Panc1 (cell line): ENCODE measurements at regions not wholly inside any gene's neighbourhood (a gene's known extent, or its start where the extent isn't known, plus 50 kb on each side); places are given as distances from the start of the nearest gene placed in this dataset.
A peak's percentile ranks its signal among the peaks of the same experiment; 100 is the strongest.

ENCODE experiments used
- ATAC-seq: fragments of 200-7000 bp; cut with Tn5 transposase; 2 replicates; pipeline ENCODE4 v1.9.1; 2020; ENCODE audit warnings: mild to moderate bottlenecking, moderate library complexity
- BruUV-seq: library from RNA; stranded (reverse); fragments of 400-500 nt; replicated peaks from 2 replicates; lab custom pipeline; 2021; lab: Mats Ljungman, UMichigan
- CTCF ChIA-PET: fragments of 300-600 bp; sonication (Branson Sonifier 250); formaldehyde crosslinking; loops from one replicate; lab custom pipeline; 2022; ENCODE audit warnings: antibody characterized with exemption; lab: Charles Lee
- POLR2A ChIA-PET: fragments of 300-600 bp; sonication (Branson Sonifier 250); formaldehyde crosslinking; loops from one replicate; lab custom pipeline; 2022; ENCODE audit warnings: antibody characterized with exemption; lab: Charles Lee
- DNase-seq: peaks from one replicate; pipeline ENCODE4 v3.0.0-alpha.2; 2010; ENCODE audit warnings: low read depth, low spot score
- H3K27ac ChIP-seq: 2 replicates; pipeline ENCODE4 v1.5.1; 2011; ENCODE audit warnings: mild to moderate bottlenecking, low read length, inconsistent platforms
- H3K27me3 ChIP-seq: fragments of 200-500 bp; sonication (Bioruptor generic); 2 replicates; pipeline ENCODE4 v1.6.0; 2014; ENCODE audit warnings: low read length, inconsistent platforms; ENCODE audit not compliant: control insufficient read depth, insufficient read depth
- H3K36me3 ChIP-seq: fragments of 200-500 bp; sonication (Bioruptor generic); 2 replicates; pipeline ENCODE4 v1.5.1; 2014; ENCODE audit warnings: inconsistent platforms, mild to moderate bottlenecking, low read length, moderate library complexity; ENCODE audit not compliant: control insufficient read depth, insufficient read depth
- H3K4me1 ChIP-seq: 2 replicates; pipeline ENCODE4 v1.5.1; 2011; ENCODE audit warnings: inconsistent platforms, mild to moderate bottlenecking, low read length, moderate library complexity; ENCODE audit not compliant: control insufficient read depth, insufficient read depth
- H3K4me3 ChIP-seq, 2 experiments: 2 replicates each; pipeline ENCODE4 v1.5.1; 2011 to 2012; ENCODE audit warnings: low read depth in 2 of 2, low read length in 2 of 2, mild to moderate bottlenecking in 2 of 2, inconsistent platforms in 1 of 2, moderate library complexity in 1 of 2
- H3K9me3 ChIP-seq: fragments of 200-500 bp; sonication (Bioruptor generic); 2 replicates; pipeline ENCODE4 v1.5.1; 2014; ENCODE audit warnings: low read depth, mild to moderate bottlenecking, inconsistent platforms, low read length, moderate library complexity; ENCODE audit not compliant: control insufficient read depth, insufficient read depth
- POLR2AphosphoS5 ChIP-seq: IDR thresholded peaks from 2 replicates; pipeline ENCODE4 v1.6.1; 2012; ENCODE audit warnings: mild to moderate bottlenecking, low read depth, low read length, moderate library complexity
- SIN3A ChIP-seq: IDR thresholded peaks from 2 replicates; pipeline ENCODE4 v1.6.1; 2012; ENCODE audit warnings: low read depth, mild to moderate bottlenecking, low read length, moderate library complexity, borderline replicate concordance; ENCODE audit not compliant: insufficient read depth
- TCF7L2 ChIP-seq: IDR thresholded peaks from 2 replicates; pipeline ENCODE4 v1.6.1; 2011; ENCODE audit warnings: mild to moderate bottlenecking, low read depth, low read length, inconsistent platforms
- in situ Hi-C: cut with HindIII; loops from 2 replicates; pipeline ENCODE4 v1.10.0; 2016; ENCODE audit warnings: low sequenced_read_pairs, low pct_unique_long_range_greater_than_20kb
- intact Hi-C: fragments of 100-400 bp; cut with micrococcal nuclease; formaldehyde crosslinking; loops from one replicate; pipeline ENCODE4 v1.10.0; 2022; ENCODE audit not compliant: unreplicated experiment
- TF ChIP-seq, protein P1 (sequence below): fragments of 450-650 bp; IDR thresholded peaks from 2 replicates; pipeline ENCODE4 v1.5.1; 2017; ENCODE audit warnings: mild to moderate bottlenecking
- TF ChIP-seq, protein P2 (sequence below), 2 experiments: IDR thresholded peaks; 2 replicates each; pipeline ENCODE4 v1.6.1; 2011 to 2012; ENCODE audit warnings: low read depth in 2 of 2, control low read depth in 1 of 2, low read length in 1 of 2, mild to moderate bottlenecking in 1 of 2, moderate library complexity in 1 of 2; ENCODE audit not compliant: insufficient read depth in 1 of 2

DNA sequence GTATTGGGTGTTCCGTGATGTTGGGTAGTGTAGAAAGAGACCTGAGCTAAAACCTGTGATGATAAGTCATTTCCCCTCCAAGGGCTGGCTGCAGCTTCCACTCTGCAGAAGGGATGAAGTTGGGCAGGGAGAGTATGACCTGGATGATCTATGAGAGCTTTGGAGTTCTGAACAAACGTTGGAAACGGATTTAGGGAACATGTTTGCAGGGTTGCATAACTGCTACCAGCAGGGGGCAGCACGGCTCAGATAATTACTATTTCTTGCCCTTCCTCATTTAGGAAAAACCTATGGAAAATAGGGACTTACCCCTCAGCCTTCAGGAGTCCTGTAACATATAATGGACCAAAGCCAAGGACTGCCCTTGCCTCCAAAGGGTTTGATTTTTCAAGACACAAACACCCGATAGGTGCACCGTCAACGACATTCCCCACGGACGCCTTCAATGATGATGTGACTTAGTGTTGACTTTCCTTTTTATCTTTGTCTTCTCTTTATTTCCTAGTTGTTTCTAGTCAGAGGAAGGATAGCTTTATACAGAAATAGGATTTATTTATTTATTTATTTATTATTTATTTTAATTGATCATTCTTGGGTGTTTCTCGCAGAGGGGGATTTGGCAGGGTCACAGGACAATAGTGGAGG, 164.9 kb upstream of the SASH1 start:
- in situ Hi-C loops = no loop called here
- no TSS peak for BruUV-seq
- Histone ChIP-seq H3K27ac (no peak overlapping the region), H3K9me3 (no peaks in the 10 kb centered on the region), H3K27me3 (no peaks in the 10 kb centered on the region), H3K4me1 (no peaks in the 10 kb centered on the region), H3K4me3 (no peak overlapping the region), H3K36me3 (no peaks in the 10 kb centered on the region)
- TF ChIP-seq, protein P1, sequence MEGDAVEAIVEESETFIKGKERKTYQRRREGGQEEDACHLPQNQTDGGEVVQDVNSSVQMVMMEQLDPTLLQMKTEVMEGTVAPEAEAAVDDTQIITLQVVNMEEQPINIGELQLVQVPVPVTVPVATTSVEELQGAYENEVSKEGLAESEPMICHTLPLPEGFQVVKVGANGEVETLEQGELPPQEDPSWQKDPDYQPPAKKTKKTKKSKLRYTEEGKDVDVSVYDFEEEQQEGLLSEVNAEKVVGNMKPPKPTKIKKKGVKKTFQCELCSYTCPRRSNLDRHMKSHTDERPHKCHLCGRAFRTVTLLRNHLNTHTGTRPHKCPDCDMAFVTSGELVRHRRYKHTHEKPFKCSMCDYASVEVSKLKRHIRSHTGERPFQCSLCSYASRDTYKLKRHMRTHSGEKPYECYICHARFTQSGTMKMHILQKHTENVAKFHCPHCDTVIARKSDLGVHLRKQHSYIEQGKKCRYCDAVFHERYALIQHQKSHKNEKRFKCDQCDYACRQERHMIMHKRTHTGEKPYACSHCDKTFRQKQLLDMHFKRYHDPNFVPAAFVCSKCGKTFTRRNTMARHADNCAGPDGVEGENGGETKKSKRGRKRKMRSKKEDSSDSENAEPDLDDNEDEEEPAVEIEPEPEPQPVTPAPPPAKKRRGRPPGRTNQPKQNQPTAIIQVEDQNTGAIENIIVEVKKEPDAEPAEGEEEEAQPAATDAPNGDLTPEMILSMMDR = peak; percentile 81
- no peak for TF ChIP-seq POLR2AphosphoS5
- TF ChIP-seq SIN3A = no peak
- TF ChIP-seq, protein P2, sequence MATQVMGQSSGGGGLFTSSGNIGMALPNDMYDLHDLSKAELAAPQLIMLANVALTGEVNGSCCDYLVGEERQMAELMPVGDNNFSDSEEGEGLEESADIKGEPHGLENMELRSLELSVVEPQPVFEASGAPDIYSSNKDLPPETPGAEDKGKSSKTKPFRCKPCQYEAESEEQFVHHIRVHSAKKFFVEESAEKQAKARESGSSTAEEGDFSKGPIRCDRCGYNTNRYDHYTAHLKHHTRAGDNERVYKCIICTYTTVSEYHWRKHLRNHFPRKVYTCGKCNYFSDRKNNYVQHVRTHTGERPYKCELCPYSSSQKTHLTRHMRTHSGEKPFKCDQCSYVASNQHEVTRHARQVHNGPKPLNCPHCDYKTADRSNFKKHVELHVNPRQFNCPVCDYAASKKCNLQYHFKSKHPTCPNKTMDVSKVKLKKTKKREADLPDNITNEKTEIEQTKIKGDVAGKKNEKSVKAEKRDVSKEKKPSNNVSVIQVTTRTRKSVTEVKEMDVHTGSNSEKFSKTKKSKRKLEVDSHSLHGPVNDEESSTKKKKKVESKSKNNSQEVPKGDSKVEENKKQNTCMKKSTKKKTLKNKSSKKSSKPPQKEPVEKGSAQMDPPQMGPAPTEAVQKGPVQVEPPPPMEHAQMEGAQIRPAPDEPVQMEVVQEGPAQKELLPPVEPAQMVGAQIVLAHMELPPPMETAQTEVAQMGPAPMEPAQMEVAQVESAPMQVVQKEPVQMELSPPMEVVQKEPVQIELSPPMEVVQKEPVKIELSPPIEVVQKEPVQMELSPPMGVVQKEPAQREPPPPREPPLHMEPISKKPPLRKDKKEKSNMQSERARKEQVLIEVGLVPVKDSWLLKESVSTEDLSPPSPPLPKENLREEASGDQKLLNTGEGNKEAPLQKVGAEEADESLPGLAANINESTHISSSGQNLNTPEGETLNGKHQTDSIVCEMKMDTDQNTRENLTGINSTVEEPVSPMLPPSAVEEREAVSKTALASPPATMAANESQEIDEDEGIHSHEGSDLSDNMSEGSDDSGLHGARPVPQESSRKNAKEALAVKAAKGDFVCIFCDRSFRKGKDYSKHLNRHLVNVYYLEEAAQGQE (IDR thresholded peaks at IDR 0.05; ENCODE audit: insufficient read depth in 1 of 2, low read depth in 2 of 2, low read length in 1 of 2) = no peak
- no peak for DNase-seq
- ChIA-PET CTCF (interaction anchor here (0.9 kb wide), 1 partner anchor 286 kb away, joined by 4 read pairs; no protein-coding TSS in a partner anchor), POLR2A (no interaction called here)
- no peak for ATAC-seq
- intact Hi-C loops = loop anchor here (1.0 to 2.0 kb wide), 2 partner anchors 73 to 287 kb away; no protein-coding TSS in a partner anchor

DNA sequence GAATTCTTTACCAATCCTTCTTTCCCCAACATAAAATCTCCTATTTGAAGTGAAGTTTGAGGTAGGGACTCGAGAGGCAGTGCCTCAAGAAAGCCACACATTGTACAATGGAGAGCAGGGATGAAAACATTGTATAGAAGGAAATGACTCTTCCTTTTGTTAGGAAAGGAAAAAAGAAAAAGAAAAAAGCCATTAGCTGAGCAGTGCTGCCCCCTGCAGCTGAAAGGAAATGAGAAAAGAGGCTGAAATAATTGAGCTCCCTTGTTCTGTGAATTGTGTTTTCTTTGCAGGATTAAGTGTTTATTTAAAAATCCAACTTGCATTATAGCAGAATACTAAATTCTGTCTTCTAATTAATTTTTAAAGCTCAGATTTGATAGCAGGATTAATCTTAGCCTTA, 162.9 kb upstream of the SASH1 start:
- no peaks in the 10 kb centered on the region for H3K9me3 ChIP-seq
- H3K27ac ChIP-seq = no peak overlapping the region
- ChIA-PET POLR2A (no interaction called here), CTCF (interaction anchor here (1.2 kb wide), 1 partner anchor 16 kb away, joined by 7 read pairs; no protein-coding TSS in a partner anchor)
- ATAC-seq (no peak), DNase-seq (no peak)
- H3K36me3 ChIP-seq = no peaks in the 10 kb centered on the region
- no peaks in the 10 kb centered on the region for H3K27me3 ChIP-seq
- TF ChIP-seq POLR2AphosphoS5 (no peak), TCF7L2 (no peak), SIN3A (no peak)
- TF ChIP-seq, protein P2 (IDR thresholded peaks at IDR 0.05; ENCODE audit: insufficient read depth in 1 of 2, low read depth in 2 of 2, low read length in 1 of 2) = no peak
- TF ChIP-seq, protein P1 = peak; percentile 51; the same call in 1 of the 2 replicates
- intact Hi-C loops = no loop called here
- no peaks in the 10 kb centered on the region for H3K4me1 ChIP-seq
- no peak overlapping the region for H3K4me3 ChIP-seq
- BruUV-seq = no TSS peak
- in situ Hi-C loops = no loop called here
